ENCODE measurements at regions not wholly inside any gene's neighbourhood (a gene's known extent, or its start where the extent isn't known, plus 50 kb on each side); places are given as distances from the start of the nearest gene placed in this dataset.
"Not testable (repeated sequence)": the region's sequence is repeated elsewhere in the genome, so short reads cannot be mapped to it uniquely, and the experiment has no call there.

- no peak for DNase-seq (ENCODE audit: low read depth in 3 of 3)
Observed at GRCh38 chr17:70278844-70279462, 109.6 kb downstream of the KCNJ2 start.

GRCh38 chr17:70286391-70286790 lies 117.1 kb downstream of the KCNJ2 start:
- DNase-seq (ENCODE audit: low read depth in 3 of 3) = no peak

- no peak for DNase-seq (ENCODE audit: low read depth in 3 of 3)
Observed at GRCh38 chr17:70288540-70289290, 119.4 kb downstream of the KCNJ2 start.

GRCh38 chr17:70290770-70291169 lies 121.4 kb downstream of the KCNJ2 start:
- DNase-seq (ENCODE audit: low read depth in 3 of 3) = no peak

- no peak for DNase-seq (ENCODE audit: low read depth in 3 of 3)
Observed at GRCh38 chr17:70292366-70292765, 123.0 kb downstream of the KCNJ2 start.

GRCh38 chr17:70293564-70294310 lies 124.4 kb downstream of the KCNJ2 start:
- DNase-seq (ENCODE audit: low read depth in 3 of 3) = not testable (repeated sequence)

- no peak for DNase-seq (ENCODE audit: low read depth in 3 of 3)
Observed at GRCh38 chr17:70295329-70295728, 126.0 kb downstream of the KCNJ2 start.

- DNase-seq (ENCODE audit: low read depth in 3 of 3) = no peak
Observed at GRCh38 chr17:70295731-70296130, 126.4 kb downstream of the KCNJ2 start.

- DNase-seq (ENCODE audit: low read depth in 3 of 3) = no peak
Observed at GRCh38 chr17:70296456-70296855, 127.1 kb downstream of the KCNJ2 start.

- DNase-seq (ENCODE audit: low read depth in 3 of 3) = no peak
Observed at GRCh38 chr17:70297397-70297796, 128.1 kb downstream of the KCNJ2 start.

GRCh38 chr17:70298929-70299531 lies 129.7 kb downstream of the KCNJ2 start:
- DNase-seq (ENCODE audit: low read depth in 3 of 3) = no peak

- DNase-seq (ENCODE audit: low read depth in 3 of 3) = no peak
Observed at GRCh38 chr17:70307430-70308225, 138.3 kb downstream of the KCNJ2 start.

GRCh38 chr17:70308618-70309017 lies 139.3 kb downstream of the KCNJ2 start:
- no peak for DNase-seq (ENCODE audit: low read depth in 3 of 3)

- DNase-seq (ENCODE audit: low read depth in 3 of 3) = no peak
Observed at GRCh38 chr17:70310221-70310672, 140.9 kb downstream of the KCNJ2 start.

GRCh38 chr17:70313086-70313852 lies 143.9 kb downstream of the KCNJ2 start:
- no peak for DNase-seq (ENCODE audit: low read depth in 3 of 3)

GRCh38 chr17:70314096-70314495 lies 144.8 kb downstream of the KCNJ2 start:
- DNase-seq (ENCODE audit: low read depth in 3 of 3) = no peak

- no peak for DNase-seq (ENCODE audit: low read depth in 3 of 3)
Observed at GRCh38 chr17:70314506-70314905, 145.2 kb downstream of the KCNJ2 start.

GRCh38 chr17:70317421-70317820 lies 148.1 kb downstream of the KCNJ2 start:
- no peak for DNase-seq (ENCODE audit: low read depth in 3 of 3)

- DNase-seq (ENCODE audit: low read depth in 3 of 3) = no peak
Observed at GRCh38 chr17:70318051-70318450, 148.7 kb downstream of the KCNJ2 start.

GRCh38 chr17:70319516-70319915 lies 150.2 kb downstream of the KCNJ2 start:
- DNase-seq (ENCODE audit: low read depth in 3 of 3) = no peak

Data from stimulated activated CD4-positive, alpha-beta T cell treated with anti-CD3 and anti-CD28 coated beads, TNF-alpha, amount 100 ng/mL, for 24 hours (primary cell).